Astrocyte of the hippocampus (primary cell): ENCODE measurements at regions not wholly inside any gene's neighbourhood (a gene's known extent, or its start where the extent isn't known, plus 50 kb on each side); places are given as distances from the start of the nearest gene placed in this dataset.

Experiments used
- DNase-seq: peaks from one replicate; pipeline ENCODE4 v3.0.0; 2011; ENCODE audit warnings: low read depth, low spot score

- DNase-seq: no peak
These were observed 73.4 kb upstream of the BOD1 start for GRCh38 chr5:173689737-173690360.

- DNase-seq: no peak
These were observed 75.5 kb upstream of the BOD1 start for GRCh38 chr5:173691931-173692330.

- DNase-seq: no peak
These were observed 77.2 kb upstream of the BOD1 start for GRCh38 chr5:173693670-173694069.

- DNase-seq: no peak
These were observed 79.8 kb upstream of the BOD1 start for GRCh38 chr5:173696216-173696615.

- no peak for DNase-seq
These were observed 81.6 kb upstream of the BOD1 start for GRCh38 chr5:173697931-173698579.

GRCh38 chr5:173699966-173700365 lies 83.5 kb upstream of the BOD1 start:
- DNase-seq: no peak

DNA sequence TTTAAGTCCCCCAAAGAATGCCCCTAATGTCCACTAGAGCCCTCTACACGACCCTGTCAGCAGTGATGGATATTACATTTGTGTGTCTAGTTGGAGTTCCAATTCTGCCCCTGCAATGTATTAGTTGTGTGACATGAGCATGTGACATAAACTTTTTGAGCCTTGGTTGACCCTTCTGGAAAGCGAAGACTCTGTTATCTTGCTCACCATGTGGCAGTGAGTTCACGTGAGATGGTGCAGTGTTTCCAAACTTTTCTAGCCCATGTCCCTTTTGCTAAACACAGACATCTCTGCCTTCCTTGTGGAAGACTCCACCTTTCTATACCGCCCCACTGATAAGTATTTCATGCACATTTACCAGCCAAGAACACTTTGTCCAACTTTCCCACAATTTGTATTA lies 87.0 kb upstream of the BOD1 start:
- DNase-seq: no peak

DNA sequence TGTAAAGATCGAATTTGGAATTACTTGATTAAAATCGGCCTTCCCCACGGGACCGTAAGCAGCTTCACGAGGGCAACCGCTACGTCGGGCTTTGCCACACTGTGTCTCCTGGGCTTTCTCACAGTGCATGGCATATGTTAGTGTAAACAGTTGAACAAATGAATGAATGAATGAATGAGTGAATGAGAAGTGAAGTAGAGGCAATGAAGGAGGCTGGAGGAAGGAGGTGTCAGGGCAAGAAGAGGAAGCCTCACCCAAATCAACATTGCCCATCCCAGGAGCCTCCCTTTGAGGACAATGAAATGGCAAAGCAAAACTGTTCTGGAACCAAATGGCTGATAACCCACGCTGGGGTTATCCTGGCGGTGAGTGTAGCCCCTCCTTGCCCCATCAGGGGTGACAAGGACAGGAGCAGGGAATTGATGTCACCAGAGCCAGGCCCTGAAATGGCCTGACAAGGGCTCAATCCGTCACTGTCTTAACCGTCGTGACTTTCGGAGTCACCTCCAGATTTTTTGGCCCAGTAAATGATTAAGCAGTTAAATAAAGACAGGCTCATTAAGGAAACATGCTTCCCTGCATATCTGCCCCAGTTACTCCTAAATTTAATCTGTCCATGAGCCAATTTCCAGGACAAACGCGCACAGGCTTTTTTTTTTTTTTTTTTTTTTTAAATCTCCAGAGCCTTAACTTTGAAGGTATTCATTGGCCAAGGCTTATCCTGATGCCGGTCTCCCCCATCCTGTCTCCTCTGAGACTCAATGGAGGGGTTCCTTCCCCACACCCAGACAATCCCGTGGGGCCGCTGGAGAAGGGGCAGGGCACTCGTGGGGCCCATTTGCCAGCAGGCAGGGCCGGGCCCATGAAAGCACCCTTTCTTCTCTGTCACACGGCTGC lies 88.4 kb upstream of the BOD1 start:
- DNase-seq: no peak

- DNase-seq: no peak
These were observed 89.1 kb upstream of the BOD1 start for GRCh38 chr5:173705512-173706044.

DNA sequence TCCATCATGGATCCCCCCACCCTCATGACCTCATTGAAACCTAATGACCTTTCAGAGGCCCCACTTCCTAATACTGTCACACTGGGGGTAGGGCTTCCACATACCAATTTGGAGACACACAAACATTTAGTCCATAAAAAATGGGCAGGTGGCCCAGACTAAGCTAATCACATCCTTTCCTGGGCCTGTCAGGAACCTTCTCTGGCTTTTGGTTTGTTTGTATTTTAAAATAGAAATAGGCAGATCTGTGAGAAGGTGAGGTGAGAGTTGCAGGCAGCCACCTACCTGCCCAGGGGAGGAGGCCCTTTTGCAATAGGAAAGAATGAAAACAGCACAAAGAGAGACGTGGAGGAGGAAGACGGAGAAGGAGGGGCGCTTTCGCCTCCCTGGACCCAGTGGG lies 90.2 kb upstream of the BOD1 start:
- DNase-seq: no peak

DNA sequence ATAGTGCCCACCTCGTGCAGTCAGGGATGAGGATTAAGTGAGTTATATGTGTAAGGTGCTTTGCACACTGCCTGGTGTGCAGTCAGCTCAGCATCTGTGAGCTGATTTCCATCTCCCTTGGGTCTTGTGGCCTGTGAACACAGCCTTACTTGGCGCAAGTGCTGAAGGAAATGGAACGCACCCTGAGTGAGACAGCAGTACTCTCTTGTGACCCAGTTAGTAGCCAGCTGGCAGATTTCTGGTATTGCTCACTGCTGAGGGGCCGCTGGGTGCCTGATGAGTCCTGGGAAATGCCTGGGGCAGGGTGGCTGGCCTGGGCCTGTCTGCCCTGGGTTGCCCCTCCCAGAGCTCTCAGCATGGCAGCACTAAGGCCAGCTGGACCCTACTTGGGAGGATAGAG lies 90.9 kb upstream of the BOD1 start:
- peak; percentile 22 for DNase-seq

DNA sequence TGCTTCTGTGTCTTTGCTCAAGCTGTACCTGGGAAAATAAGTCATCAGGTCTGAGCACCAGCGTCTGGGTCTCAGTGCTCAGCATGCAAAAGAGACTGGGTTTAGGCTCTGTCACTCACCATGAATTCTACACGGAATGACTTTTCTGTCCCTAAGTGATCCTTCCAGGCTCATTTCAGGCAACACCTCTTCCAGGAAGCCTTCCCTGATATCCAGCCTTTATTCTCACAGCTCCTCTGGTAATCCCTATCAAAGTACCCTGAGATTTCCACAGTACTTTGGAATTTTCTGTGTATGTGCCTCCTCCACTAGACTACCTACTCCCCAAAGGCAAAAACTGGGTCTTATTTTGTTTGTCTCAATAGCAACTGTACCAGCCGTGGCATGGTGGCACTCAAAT lies 92.7 kb upstream of the BOD1 start:
- DNase-seq: no peak

- no peak for DNase-seq
These were observed 93.3 kb upstream of the BOD1 start for GRCh38 chr5:173709761-173710160.

- no peak for DNase-seq
These were observed 94.1 kb upstream of the BOD1 start for GRCh38 chr5:173710528-173710927.

- DNase-seq: no peak
These were observed 95.0 kb upstream of the BOD1 start for GRCh38 chr5:173711466-173711865.

DNA sequence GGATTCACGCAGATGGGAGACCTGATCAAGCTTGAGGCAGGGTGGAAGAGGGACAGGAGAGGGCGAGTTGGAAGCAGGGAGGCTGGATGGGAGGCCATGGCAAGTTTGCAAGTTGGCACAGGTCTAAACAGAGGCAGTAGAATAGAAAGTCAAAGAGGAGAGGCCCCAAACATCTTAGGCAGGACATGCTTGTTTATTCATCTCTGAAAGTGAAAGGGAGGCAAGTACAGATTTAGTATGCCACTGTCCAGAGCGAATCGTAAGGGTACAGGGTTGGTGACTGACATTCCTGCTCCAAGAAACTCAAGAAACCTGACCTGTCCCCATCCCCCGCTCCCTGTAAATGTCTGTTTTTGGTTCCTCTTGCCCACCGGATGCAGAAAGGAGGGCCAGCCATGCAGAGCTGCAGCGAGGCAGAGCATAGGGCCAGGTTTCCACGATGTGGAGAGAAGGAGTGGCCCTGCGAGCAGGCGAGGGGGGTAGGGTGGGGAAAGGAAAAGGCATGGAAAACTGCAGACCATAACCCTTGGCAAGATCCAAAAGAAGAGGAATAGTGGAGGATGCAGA lies 96.2 kb upstream of the BOD1 start:
- no peak for DNase-seq

GRCh38 chr5:173714551-173715428 lies 98.3 kb upstream of the BOD1 start:
- peak; percentile 51 for DNase-seq

- no peak for DNase-seq
These were observed 99.2 kb upstream of the BOD1 start for GRCh38 chr5:173715607-173716006.

GRCh38 chr5:173716058-173716682 lies 99.7 kb upstream of the BOD1 start:
- DNase-seq: no peak

- no peak for DNase-seq
These were observed 101.5 kb upstream of the BOD1 start for GRCh38 chr5:173717959-173718358.

GRCh38 chr5:173718469-173718868 lies 102.0 kb upstream of the BOD1 start:
- DNase-seq: no peak
